ENCODE measurements at regions not wholly inside any gene's neighbourhood (a gene's known extent, or its start where the extent isn't known, plus 50 kb on each side); places are given as distances from the start of the nearest gene placed in this dataset.

GRCh38 chr4:56286763-56287162 lies 100.5 kb downstream of the AASDH start:
- Mint-ChIP-seq H3K4me1 (peaks cover 3% of the 10 kb centered on the region), H3K27me3 (ENCODE audit: low read depth) (no peaks in the 10 kb centered on the region)

GRCh38 chr4:56283375-56283774 lies 103.9 kb downstream of the AASDH start:
- H3K4me1 Mint-ChIP-seq, result no peaks in the 10 kb centered on the region
- no peak for DNase-seq (ENCODE audit: low read depth, low spot score)
- H3K4me3 Mint-ChIP-seq, result no peak overlapping the region
- peaks cover 3% of the 10 kb centered on the region for H3K9me3 Mint-ChIP-seq
- TF ChIP-seq, protein P1, sequence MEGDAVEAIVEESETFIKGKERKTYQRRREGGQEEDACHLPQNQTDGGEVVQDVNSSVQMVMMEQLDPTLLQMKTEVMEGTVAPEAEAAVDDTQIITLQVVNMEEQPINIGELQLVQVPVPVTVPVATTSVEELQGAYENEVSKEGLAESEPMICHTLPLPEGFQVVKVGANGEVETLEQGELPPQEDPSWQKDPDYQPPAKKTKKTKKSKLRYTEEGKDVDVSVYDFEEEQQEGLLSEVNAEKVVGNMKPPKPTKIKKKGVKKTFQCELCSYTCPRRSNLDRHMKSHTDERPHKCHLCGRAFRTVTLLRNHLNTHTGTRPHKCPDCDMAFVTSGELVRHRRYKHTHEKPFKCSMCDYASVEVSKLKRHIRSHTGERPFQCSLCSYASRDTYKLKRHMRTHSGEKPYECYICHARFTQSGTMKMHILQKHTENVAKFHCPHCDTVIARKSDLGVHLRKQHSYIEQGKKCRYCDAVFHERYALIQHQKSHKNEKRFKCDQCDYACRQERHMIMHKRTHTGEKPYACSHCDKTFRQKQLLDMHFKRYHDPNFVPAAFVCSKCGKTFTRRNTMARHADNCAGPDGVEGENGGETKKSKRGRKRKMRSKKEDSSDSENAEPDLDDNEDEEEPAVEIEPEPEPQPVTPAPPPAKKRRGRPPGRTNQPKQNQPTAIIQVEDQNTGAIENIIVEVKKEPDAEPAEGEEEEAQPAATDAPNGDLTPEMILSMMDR (conservative IDR thresholded peaks at IDR 0.05), result no peak
- no peaks in the 10 kb centered on the region for H3K27me3 Mint-ChIP-seq (ENCODE audit: low read depth)
- H3K36me3 Mint-ChIP-seq (ENCODE audit: low read depth), result peaks cover 18% of the 10 kb centered on the region
- no peak overlapping the region for H3K27ac Mint-ChIP-seq (ENCODE audit: unreplicated experiment)

More at GRCh38 chr4:56286763-56287162, 100.5 kb downstream of the AASDH start:
- Mint-ChIP-seq H3K9me3 (peaks cover 3% of the 10 kb centered on the region), H3K4me3 (no peak overlapping the region), H3K27ac (ENCODE audit: unreplicated experiment) (peak overlapping the region; percentile 8), H3K36me3 (ENCODE audit: low read depth) (peaks cover 15% of the 10 kb centered on the region)
- TF ChIP-seq, protein P1 (conservative IDR thresholded peaks at IDR 0.05), result no peak
- no peak for DNase-seq (ENCODE audit: low read depth, low spot score)

DNA sequence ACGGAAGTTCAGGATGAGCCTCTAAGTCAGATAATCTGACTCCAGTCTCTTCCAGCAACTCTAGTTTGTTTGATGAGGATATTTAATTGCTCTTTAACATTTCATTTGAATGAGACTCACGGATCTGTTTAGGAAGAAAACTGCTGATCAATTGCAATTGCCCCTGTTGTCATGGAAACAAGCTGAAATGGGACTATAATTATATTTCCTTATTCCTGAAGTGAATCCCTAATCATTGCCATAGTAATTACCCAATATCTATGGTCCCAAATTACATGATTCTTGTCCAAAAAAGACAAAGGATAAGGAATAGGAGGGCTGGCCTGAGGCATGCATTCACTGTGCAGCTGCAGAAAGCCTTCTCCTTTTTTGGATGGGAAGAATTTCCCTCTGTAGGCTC lies 105.3 kb downstream of the AASDH start:
- Mint-ChIP-seq H3K27ac (ENCODE audit: unreplicated experiment) (no peak overlapping the region), H3K27me3 (ENCODE audit: low read depth) (no peaks in the 10 kb centered on the region), H3K4me1 (no peaks in the 10 kb centered on the region), H3K9me3 (peaks cover 6% of the 10 kb centered on the region), H3K4me3 (no peak overlapping the region), H3K36me3 (ENCODE audit: low read depth) (peaks cover 26% of the 10 kb centered on the region)
- TF ChIP-seq, protein P1 (conservative IDR thresholded peaks at IDR 0.05), result no peak
- no peak for DNase-seq (ENCODE audit: low read depth, low spot score)

DNA sequence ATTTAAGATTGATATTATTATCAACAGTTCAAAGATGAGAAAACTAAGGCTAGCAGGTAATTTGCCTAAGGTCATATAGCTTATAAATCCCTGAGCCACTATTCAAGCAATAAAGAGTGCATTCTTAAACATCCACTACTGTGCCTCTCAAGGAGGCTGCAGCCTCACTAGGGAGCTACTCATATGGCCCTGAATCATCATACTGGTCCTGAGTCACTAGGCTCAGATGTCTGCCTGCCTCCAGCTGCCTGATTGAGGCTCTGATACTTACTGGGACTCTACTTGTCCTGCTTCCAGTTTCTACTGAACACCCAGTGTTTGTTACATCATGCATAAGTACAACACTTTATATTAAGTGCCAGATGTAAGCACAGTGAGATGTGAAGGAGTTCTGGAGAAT lies 110.7 kb downstream of the AASDH start:
- Mint-ChIP-seq H3K9me3 (peaks cover 9% of the 10 kb centered on the region), H3K4me3 (no peak overlapping the region), H3K36me3 (ENCODE audit: low read depth) (peaks cover 22% of the 10 kb centered on the region), H3K27me3 (ENCODE audit: low read depth) (no peaks in the 10 kb centered on the region), H3K27ac (ENCODE audit: unreplicated experiment) (no peak overlapping the region), H3K4me1 (no peaks in the 10 kb centered on the region)
- TF ChIP-seq, protein P1 (conservative IDR thresholded peaks at IDR 0.05), result no peak
- DNase-seq (ENCODE audit: low read depth, low spot score), result no peak

GRCh38 chr4:56273391-56273790 lies 113.9 kb downstream of the AASDH start:
- no peak overlapping the region for H3K27ac Mint-ChIP-seq (ENCODE audit: unreplicated experiment)
- no peak for DNase-seq (ENCODE audit: low read depth, low spot score)
- no peak overlapping the region for H3K4me3 Mint-ChIP-seq
- H3K4me1 Mint-ChIP-seq, result no peaks in the 10 kb centered on the region
- H3K9me3 Mint-ChIP-seq, result peaks cover 7% of the 10 kb centered on the region
- H3K36me3 Mint-ChIP-seq (ENCODE audit: low read depth), result peaks cover 13% of the 10 kb centered on the region
- TF ChIP-seq, protein P1 (conservative IDR thresholded peaks at IDR 0.05), result no peak
- H3K27me3 Mint-ChIP-seq (ENCODE audit: low read depth), result no peaks in the 10 kb centered on the region

DNA sequence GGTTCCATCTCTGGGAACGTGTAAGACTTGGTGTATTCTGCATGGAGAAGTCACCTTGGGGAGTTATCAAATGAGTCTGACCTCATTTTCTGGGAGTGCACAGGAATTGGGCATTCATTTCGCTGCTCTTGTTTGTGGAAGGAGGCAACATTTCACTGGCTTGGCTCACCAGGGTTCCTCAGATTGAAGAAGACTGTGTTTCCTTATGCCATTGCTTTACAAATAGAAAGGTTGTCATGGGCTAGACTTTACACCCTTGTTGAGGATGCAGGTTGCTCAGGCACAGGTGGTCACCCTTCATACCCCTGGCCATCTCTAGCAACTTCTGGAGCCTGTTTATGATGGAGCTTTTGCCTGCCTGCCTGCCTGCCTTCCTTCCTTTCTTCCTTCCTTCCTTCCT lies 114.4 kb downstream of the AASDH start:
- Mint-ChIP-seq H3K27me3 (ENCODE audit: low read depth) (no peaks in the 10 kb centered on the region), H3K4me1 (no peaks in the 10 kb centered on the region), H3K36me3 (ENCODE audit: low read depth) (peaks cover 10% of the 10 kb centered on the region), H3K4me3 (no peak overlapping the region), H3K27ac (ENCODE audit: unreplicated experiment) (no peak overlapping the region), H3K9me3 (peaks cover 4% of the 10 kb centered on the region)
- TF ChIP-seq, protein P1 (conservative IDR thresholded peaks at IDR 0.05), result no peak
- DNase-seq (ENCODE audit: low read depth, low spot score), result no peak

Data from neural crest cell (in vitro differentiated cells).